MCF 10A (cell line): ENCODE measurements at regions not wholly inside any gene's neighbourhood (a gene's known extent, or its start where the extent isn't known, plus 50 kb on each side); places are given as distances from the start of the nearest gene placed in this dataset.
A peak's percentile ranks its signal among the peaks of the same experiment; 100 is the strongest.

ENCODE experiments used
- BruUV-seq: library from RNA; stranded (reverse); fragments of 400-500 nt; replicated peaks from 2 replicates; lab custom pipeline; 2021; lab: Mats Ljungman, UMichigan
- CTCF ChIA-PET: fragments of 300-600 bp; sonication (Branson Sonifier 250); formaldehyde crosslinking; extraction: SDS; loops from one replicate; lab custom pipeline; 2021; ENCODE audit warnings: antibody characterized with exemption, inconsistent platforms; lab: Yijun Ruan, JAX
- POLR2A ChIA-PET: fragments of 300-600, 350-650 bp; sonication (Branson Sonifier 250); formaldehyde crosslinking; extraction: SDS; loops from one replicate; lab custom pipeline; 2020; ENCODE audit warnings: antibody characterized with exemption, inconsistent platforms; lab: Yijun Ruan, JAX
- DNase-seq: peaks from one replicate; pipeline ENCODE4 v3.0.0-alpha.2; 2018; ENCODE audit not compliant: unreplicated experiment
- H3K27ac Mint-ChIP-seq: one replicate; pipeline ENCODE4 v1.8.0; 2022; ENCODE audit warnings: mild to moderate bottlenecking, low read depth, mixed read lengths; ENCODE audit not compliant: unreplicated experiment
- H3K27me3 Mint-ChIP-seq: one replicate; pipeline ENCODE4 v1.8.0; 2022; ENCODE audit warnings: mixed read lengths; ENCODE audit not compliant: insufficient read depth, unreplicated experiment
- H3K36me3 Mint-ChIP-seq: one replicate; pipeline ENCODE4 v1.8.0; 2022; ENCODE audit warnings: mild to moderate bottlenecking, moderate library complexity, mixed read lengths; ENCODE audit not compliant: insufficient read depth, unreplicated experiment
- H3K4me1 Mint-ChIP-seq: one replicate; pipeline ENCODE4 v1.8.0; 2022; ENCODE audit warnings: mixed read lengths; ENCODE audit not compliant: insufficient read depth, unreplicated experiment
- H3K4me3 Mint-ChIP-seq: one replicate; pipeline ENCODE4 v1.8.0; 2022; ENCODE audit warnings: mild to moderate bottlenecking, moderate library complexity, mixed read lengths; ENCODE audit not compliant: unreplicated experiment
- H3K9me3 Mint-ChIP-seq: one replicate; pipeline ENCODE4 v1.8.0; 2022; ENCODE audit warnings: mixed read lengths; ENCODE audit not compliant: unreplicated experiment
- CTCF ChIP-seq: fragments of 200-600 bp; IDR thresholded peaks from one replicate; pipeline ENCODE4 v1.8.0; 2022; ENCODE audit warnings: antibody characterized with exemption, mild to moderate bottlenecking; ENCODE audit not compliant: unreplicated experiment
- intact Hi-C: fragments of 100-400 bp; cut with micrococcal nuclease; formaldehyde crosslinking; loops from 2 replicates; pipeline ENCODE4 v1.14.1; 2022

- ChIA-PET CTCF (no interaction called here), POLR2A (interaction anchor here (1.0 kb wide), 1 partner anchor 9 kb away, joined by 3 read pairs; no protein-coding TSS in a partner anchor)
- BruUV-seq: no TSS peak
- Mint-ChIP-seq H3K36me3 (no peaks in the 10 kb centered on the region), H3K4me3 (no peak overlapping the region), H3K27me3 (no peaks in the 10 kb centered on the region), H3K4me1 (peaks cover 11% of the 10 kb centered on the region), H3K27ac (no peak overlapping the region), H3K9me3 (no peaks in the 10 kb centered on the region)
- intact Hi-C loops: no loop called here
- DNase-seq: peak; percentile 16
- no peak for TF ChIP-seq CTCF
Measured at GRCh38 chr1:115527746-115528145, 114.0 kb upstream of the VANGL1 start.

DNA sequence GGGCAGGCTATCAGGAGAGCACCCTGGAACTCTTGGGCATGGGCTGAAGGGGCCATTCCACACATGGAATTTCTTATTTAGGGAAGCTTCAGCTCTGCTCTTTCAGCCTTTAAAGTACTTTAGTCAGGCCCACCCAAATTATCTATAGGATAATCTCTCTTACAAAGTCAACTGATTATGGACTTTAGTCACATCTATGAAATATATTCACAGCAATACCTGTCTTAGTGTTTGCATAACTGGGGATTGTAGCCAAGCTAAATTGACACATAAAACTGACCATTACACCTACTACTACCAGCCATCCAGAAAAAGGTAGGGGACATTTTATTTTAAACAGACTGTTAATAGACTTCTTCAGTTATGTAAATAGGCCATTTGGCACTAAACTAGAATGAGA, 114.9 kb upstream of the VANGL1 start:
- ChIA-PET POLR2A (interaction anchor here (1.0 kb wide), 1 partner anchor 9 kb away, joined by 3 read pairs; no protein-coding TSS in a partner anchor), CTCF (interaction anchor here (0.5 to 0.6 kb wide), 2 partner anchors 12 to 56 kb away, joined by 4 to 5 read pairs; no protein-coding TSS in a partner anchor)
- Mint-ChIP-seq H3K27ac (no peak overlapping the region), H3K27me3 (no peaks in the 10 kb centered on the region), H3K4me3 (no peak overlapping the region), H3K36me3 (no peaks in the 10 kb centered on the region), H3K4me1 (peaks cover 11% of the 10 kb centered on the region), H3K9me3 (no peaks in the 10 kb centered on the region)
- no peak for DNase-seq
- no peak for TF ChIP-seq CTCF
- intact Hi-C loops: no loop called here
- no TSS peak for BruUV-seq

GRCh38 chr1:115524236-115524635, 117.5 kb upstream of the VANGL1 start:
- no peak overlapping the region for H3K27ac Mint-ChIP-seq
- no TSS peak for BruUV-seq
- DNase-seq: no peak
- H3K9me3 Mint-ChIP-seq: no peaks in the 10 kb centered on the region
- no peak overlapping the region for H3K4me3 Mint-ChIP-seq
- H3K27me3 Mint-ChIP-seq: no peaks in the 10 kb centered on the region
- no peak for TF ChIP-seq CTCF
- POLR2A ChIA-PET: no interaction called here
- intact Hi-C loops: no loop called here
- CTCF ChIA-PET: interaction anchor here (2.0 kb wide), 1 partner anchor 71 kb away, joined by 5 read pairs; no protein-coding TSS in a partner anchor
- H3K36me3 Mint-ChIP-seq: no peaks in the 10 kb centered on the region
- peaks cover 7% of the 10 kb centered on the region for H3K4me1 Mint-ChIP-seq

DNA sequence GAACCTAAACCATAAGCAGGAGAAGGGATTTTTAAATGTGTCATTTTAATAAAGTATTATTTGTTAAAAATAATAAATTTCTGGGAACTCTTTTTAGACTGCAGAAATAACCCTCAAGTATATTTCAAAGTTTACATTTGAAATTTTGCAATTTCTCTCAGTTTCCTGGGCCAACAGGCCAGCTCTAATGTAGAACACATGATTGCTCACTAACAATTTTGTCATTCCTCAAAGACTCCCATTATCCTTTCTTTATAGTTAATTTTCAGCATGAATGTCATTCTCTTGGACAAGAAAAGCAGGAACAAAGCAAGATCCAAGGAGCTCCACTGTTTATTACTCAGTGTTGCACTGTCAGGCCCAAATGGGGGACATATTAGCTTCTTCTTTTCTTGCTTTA, 119.4 kb upstream of the VANGL1 start:
- no TSS peak for BruUV-seq
- DNase-seq: no peak
- H3K9me3 Mint-ChIP-seq: no peaks in the 10 kb centered on the region
- no peaks in the 10 kb centered on the region for H3K27me3 Mint-ChIP-seq
- ChIA-PET CTCF (no interaction called here), POLR2A (interaction anchor here (0.6 kb wide), 1 partner anchor 44 kb away, joined by 3 read pairs; no protein-coding TSS in a partner anchor)
- no peaks in the 10 kb centered on the region for H3K4me1 Mint-ChIP-seq
- no peaks in the 10 kb centered on the region for H3K36me3 Mint-ChIP-seq
- no peak overlapping the region for H3K4me3 Mint-ChIP-seq
- intact Hi-C loops: no loop called here
- TF ChIP-seq CTCF: no peak
- H3K27ac Mint-ChIP-seq: no peak overlapping the region
